Progenitor cell of endocrine pancreas (in vitro differentiated cells): ENCODE measurements at regions not wholly inside any gene's neighbourhood (a gene's known extent, or its start where the extent isn't known, plus 50 kb on each side); places are given as distances from the start of the nearest gene placed in this dataset.

Experiments used
- DNase-seq: peaks from one replicate; pipeline ENCODE4 v3.0.0; 2021; ENCODE audit warnings: low spot score; ENCODE audit not compliant: unreplicated experiment
- H3K27ac Mint-ChIP-seq: 2 replicates; pipeline ENCODE4 v1.8.0; 2021; ENCODE audit warnings: mild to moderate bottlenecking, moderate library complexity, mixed read lengths
- H3K27me3 Mint-ChIP-seq: 2 replicates; pipeline ENCODE4 v1.8.0; 2021; ENCODE audit warnings: mixed read lengths
- H3K36me3 Mint-ChIP-seq: 2 replicates; pipeline ENCODE4 v1.8.0; 2022; ENCODE audit warnings: mixed read lengths; ENCODE audit not compliant: insufficient read depth
- H3K4me1 Mint-ChIP-seq: 2 replicates; pipeline ENCODE4 v1.8.0; 2021; ENCODE audit warnings: low read depth, mixed read lengths
- H3K4me3 Mint-ChIP-seq: 2 replicates; pipeline ENCODE4 v1.8.0; 2021; ENCODE audit warnings: low read depth, mild to moderate bottlenecking, moderate library complexity, mixed read lengths
- H3K9me3 Mint-ChIP-seq: 2 replicates; pipeline ENCODE4 v1.8.0; 2021; ENCODE audit warnings: low read depth, mixed read lengths
- CTCF ChIP-seq: fragments of 200-600 bp; sonication (generic); IDR thresholded peaks from one replicate; pipeline ENCODE4 v1.5.0; 2021; ENCODE audit warnings: antibody characterized with exemption, mild to moderate bottlenecking; ENCODE audit not compliant: unreplicated experiment

GRCh38 chr3:159565313-159565712, 423.3 kb upstream of the IL12A start:
- Mint-ChIP-seq H3K27me3 (peaks cover 3% of the 10 kb centered on the region), H3K4me1 (no peaks in the 10 kb centered on the region), H3K27ac (no peak overlapping the region), H3K9me3 (no peaks in the 10 kb centered on the region), H3K36me3 (no peaks in the 10 kb centered on the region), H3K4me3 (no peak overlapping the region)
- no peak for DNase-seq
- TF ChIP-seq CTCF = no peak

- Mint-ChIP-seq H3K4me1 (no peaks in the 10 kb centered on the region), H3K9me3 (no peaks in the 10 kb centered on the region), H3K27me3 (peaks cover 6% of the 10 kb centered on the region), H3K36me3 (no peaks in the 10 kb centered on the region), H3K27ac (no peak overlapping the region), H3K4me3 (no peak overlapping the region)
- no peak for DNase-seq
- TF ChIP-seq CTCF = no peak
Observed at GRCh38 chr3:159583662-159584061, 405.0 kb upstream of the IL12A start.

GRCh38 chr3:159584421-159584820, 404.2 kb upstream of the IL12A start:
- H3K4me3 Mint-ChIP-seq = no peak overlapping the region
- H3K9me3 Mint-ChIP-seq = no peaks in the 10 kb centered on the region
- no peaks in the 10 kb centered on the region for H3K36me3 Mint-ChIP-seq
- H3K27ac Mint-ChIP-seq = no peak overlapping the region
- no peaks in the 10 kb centered on the region for H3K4me1 Mint-ChIP-seq
- no peak for DNase-seq
- TF ChIP-seq CTCF = no peak
- peaks cover 5% of the 10 kb centered on the region for H3K27me3 Mint-ChIP-seq

DNA sequence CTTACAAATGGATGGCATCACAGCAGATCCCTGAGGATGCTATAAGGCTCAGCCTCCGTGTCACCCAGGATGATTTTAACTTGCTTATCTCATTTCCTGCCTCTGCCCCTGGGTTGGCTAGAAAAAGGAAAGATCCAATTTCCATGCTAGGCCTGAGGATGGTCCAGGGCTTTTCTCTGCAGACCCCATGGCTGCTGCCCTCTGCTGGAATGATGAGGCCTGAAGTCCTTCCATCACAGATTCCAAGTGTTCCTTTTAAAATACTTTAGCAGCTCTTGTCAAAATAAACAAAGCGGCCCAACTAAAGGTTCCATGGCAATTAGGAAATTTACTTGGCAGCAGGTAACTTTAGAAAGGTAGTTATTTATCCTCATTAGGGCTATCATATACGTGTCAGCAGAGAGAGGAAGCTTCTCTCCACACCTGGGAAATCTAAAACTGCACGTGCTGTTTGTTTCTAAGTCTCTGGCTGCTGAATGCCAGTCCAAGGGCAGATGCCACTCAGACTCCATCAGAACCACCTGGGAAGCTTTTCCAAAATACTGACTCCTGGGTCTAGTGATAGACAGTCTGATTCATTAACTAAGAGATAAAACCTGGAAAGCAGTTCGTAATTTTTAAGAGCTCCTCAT, 401.9 kb upstream of the IL12A start:
- peak; percentile 11 for DNase-seq
- H3K9me3 Mint-ChIP-seq = no peaks in the 10 kb centered on the region
- H3K4me1 Mint-ChIP-seq = no peaks in the 10 kb centered on the region
- H3K4me3 Mint-ChIP-seq = no peak overlapping the region
- no peaks in the 10 kb centered on the region for H3K36me3 Mint-ChIP-seq
- no peak overlapping the region for H3K27ac Mint-ChIP-seq
- H3K27me3 Mint-ChIP-seq = peaks cover 7% of the 10 kb centered on the region
- TF ChIP-seq CTCF = peak; percentile 69

GRCh38 chr3:159593927-159594605, 394.6 kb upstream of the IL12A start:
- peaks cover 6% of the 10 kb centered on the region for H3K9me3 Mint-ChIP-seq

More at GRCh38 chr3:159593927-159594605, 394.6 kb upstream of the IL12A start:
- Mint-ChIP-seq H3K4me1 (peaks cover 2% of the 10 kb centered on the region), H3K27me3 (peaks cover 9% of the 10 kb centered on the region), H3K27ac (no peak overlapping the region), H3K4me3 (no peak overlapping the region), H3K36me3 (no peaks in the 10 kb centered on the region)
- TF ChIP-seq CTCF = no peak
- no peak for DNase-seq
